ENCODE measurements at regions not wholly inside any gene's neighbourhood (a gene's known extent, or its start where the extent isn't known, plus 50 kb on each side); places are given as distances from the start of the nearest gene placed in this dataset.

GRCh38 chr15:31468911-31469785, 142.5 kb downstream of the KLF13 start (continued):
- TF ChIP-seq ZBTB40 (IDR thresholded peaks at IDR 0.05) (no peak), ZBTB40 (CRISPR knock-in tag; IDR thresholded peaks at IDR 0.05) (no peak), ZBTB46 (CRISPR knock-in tag; IDR thresholded peaks at IDR 0.05; ENCODE audit: borderline replicate concordance) (no peak), ZNF569 (CRISPR knock-in tag; IDR thresholded peaks at IDR 0.05; ENCODE audit: borderline replicate concordance) (no peak), ATF4 (CRISPR knock-in tag; IDR thresholded peaks at IDR 0.05) (no peak)

Measured in HepG2 (cell line).